GM12875 (cell line): ENCODE measurements at regions not wholly inside any gene's neighbourhood (a gene's known extent, or its start where the extent isn't known, plus 50 kb on each side); places are given as distances from the start of the nearest gene placed in this dataset.

Experiments
- H3K4me3 ChIP-seq: one replicate; pipeline ENCODE4 v1.5.1; 2011; ENCODE audit warnings: low read depth, low read length, control low read depth
- TF ChIP-seq, protein P1 (sequence below): IDR thresholded peaks from 2 replicates; pipeline ENCODE4 v1.5.1; 2011; ENCODE audit warnings: low read depth, mild to moderate bottlenecking, control low read depth, inconsistent platforms, low read length, moderate library complexity, borderline replicate concordance; ENCODE audit not compliant: insufficient read depth

DNA sequence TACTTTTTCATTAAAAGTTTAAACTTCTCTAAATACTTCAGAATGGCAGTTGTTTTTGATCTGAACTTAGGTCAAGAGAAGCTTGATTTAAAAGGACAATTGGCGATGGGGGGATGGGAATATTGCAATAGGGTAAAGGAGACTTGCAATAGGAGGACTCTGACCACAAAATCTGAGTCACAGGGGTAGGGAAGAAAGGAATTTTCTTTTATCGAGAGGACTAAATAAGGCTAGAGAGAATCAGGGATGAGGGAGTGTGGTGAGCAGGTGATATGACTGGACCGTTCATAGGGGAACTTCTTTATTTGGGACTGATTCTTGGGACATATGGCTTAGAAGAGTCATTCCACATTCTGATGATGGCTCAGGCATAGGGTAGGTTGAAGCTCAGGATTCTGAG lies 1260.2 kb downstream of the ADGRL3 start:
- TF ChIP-seq, protein P1, sequence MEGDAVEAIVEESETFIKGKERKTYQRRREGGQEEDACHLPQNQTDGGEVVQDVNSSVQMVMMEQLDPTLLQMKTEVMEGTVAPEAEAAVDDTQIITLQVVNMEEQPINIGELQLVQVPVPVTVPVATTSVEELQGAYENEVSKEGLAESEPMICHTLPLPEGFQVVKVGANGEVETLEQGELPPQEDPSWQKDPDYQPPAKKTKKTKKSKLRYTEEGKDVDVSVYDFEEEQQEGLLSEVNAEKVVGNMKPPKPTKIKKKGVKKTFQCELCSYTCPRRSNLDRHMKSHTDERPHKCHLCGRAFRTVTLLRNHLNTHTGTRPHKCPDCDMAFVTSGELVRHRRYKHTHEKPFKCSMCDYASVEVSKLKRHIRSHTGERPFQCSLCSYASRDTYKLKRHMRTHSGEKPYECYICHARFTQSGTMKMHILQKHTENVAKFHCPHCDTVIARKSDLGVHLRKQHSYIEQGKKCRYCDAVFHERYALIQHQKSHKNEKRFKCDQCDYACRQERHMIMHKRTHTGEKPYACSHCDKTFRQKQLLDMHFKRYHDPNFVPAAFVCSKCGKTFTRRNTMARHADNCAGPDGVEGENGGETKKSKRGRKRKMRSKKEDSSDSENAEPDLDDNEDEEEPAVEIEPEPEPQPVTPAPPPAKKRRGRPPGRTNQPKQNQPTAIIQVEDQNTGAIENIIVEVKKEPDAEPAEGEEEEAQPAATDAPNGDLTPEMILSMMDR: no peak
- H3K4me3 ChIP-seq: no peak overlapping the region

DNA sequence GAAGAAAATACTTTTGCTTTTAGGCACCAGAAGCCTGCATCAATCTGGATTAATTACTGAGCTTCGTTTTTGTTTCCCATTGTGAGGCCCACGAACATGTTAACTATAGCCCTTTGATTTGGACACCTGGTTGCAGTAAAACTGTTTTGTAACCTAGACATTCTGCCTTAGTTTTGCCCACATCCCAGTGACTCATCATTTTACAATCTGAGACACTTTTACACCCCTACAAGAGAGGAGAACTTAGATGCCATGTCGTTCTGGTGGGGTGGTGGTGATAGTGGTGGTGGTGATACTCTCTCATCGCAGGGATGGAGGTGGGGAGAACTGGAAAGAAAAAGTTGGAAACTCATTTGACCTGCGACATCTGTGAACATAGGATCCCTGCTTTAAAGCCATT lies 1257.2 kb downstream of the ADGRL3 start:
- no peak overlapping the region for H3K4me3 ChIP-seq
- TF ChIP-seq, protein P1: no peak

DNA sequence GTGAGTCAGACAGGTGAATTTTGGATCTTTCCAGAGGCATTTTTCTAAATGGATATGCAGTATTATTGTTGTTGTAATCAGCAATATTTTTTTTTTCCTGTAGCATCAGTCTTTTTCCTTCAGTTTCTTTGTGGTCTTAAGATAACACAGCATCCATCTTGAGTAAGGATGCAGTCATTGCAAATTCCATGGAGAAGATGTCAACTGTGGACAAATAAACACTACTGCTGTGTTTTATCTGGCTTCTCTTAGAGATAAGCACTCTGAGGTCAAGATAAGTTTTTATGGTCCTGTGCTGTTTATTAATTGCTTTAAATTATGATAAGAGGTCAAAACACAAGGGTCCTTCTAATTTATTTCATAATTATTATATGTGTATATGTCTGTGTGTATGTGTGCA lies 1255.7 kb downstream of the ADGRL3 start:
- TF ChIP-seq, protein P1: no peak
- no peak overlapping the region for H3K4me3 ChIP-seq

DNA sequence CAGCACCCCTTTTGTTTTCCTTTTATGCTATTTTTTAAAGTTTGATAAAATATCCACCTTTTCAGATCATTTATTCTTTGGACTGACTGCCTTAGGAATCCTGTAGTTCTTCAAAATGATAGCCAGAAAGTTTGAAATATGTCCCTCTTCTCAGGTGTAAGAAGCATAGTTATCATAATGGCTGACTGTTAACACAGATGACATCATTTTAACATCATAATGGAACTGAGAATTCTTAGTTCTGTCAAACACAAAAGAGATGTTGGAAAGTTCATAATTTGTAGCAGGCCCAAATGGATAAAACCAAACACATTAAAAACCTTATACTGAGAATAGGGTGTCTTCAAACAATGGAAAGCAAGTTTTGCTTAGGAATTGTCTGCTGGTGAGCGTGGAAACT lies 1254.4 kb downstream of the ADGRL3 start:
- no peak overlapping the region for H3K4me3 ChIP-seq
- TF ChIP-seq, protein P1: no peak

DNA sequence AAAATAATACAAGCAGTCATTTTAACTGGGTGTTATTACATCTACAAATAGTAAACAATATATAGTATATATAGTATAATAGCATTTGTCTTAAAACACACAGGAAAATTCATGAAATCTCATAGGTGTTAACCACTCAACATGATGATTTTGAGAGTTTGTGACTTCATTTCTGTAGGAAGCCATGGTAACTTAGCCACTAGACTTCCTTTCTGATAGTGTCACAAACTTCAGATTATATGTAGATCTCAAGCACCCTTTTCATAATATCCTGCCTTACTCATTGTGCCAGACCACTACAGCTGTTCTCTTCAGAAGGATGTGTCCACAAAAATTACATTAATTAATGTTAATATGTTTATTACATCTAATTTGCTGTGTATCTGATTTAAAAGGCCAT lies 1250.6 kb downstream of the ADGRL3 start:
- no peak overlapping the region for H3K4me3 ChIP-seq
- TF ChIP-seq, protein P1: no peak

DNA sequence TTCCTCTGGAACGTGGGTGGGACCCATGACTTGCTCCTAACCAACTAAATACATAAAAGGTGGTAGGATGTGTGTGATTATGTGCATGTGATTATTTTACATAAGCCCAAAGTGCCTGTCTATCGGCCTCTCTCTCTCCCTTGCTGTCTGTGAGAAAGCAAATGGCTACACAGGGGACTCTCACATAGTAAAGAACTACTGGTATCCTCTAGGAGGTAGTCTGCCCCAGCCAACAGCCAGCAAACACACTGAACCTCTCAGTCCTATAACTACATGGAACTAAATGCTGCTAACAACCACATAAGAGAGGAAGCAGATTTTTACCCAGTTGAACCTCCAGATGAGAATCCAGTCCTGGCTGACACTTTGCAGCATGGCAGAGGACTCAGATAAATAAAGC lies 1249.4 kb downstream of the ADGRL3 start:
- TF ChIP-seq, protein P1: no peak
- no peak overlapping the region for H3K4me3 ChIP-seq

DNA sequence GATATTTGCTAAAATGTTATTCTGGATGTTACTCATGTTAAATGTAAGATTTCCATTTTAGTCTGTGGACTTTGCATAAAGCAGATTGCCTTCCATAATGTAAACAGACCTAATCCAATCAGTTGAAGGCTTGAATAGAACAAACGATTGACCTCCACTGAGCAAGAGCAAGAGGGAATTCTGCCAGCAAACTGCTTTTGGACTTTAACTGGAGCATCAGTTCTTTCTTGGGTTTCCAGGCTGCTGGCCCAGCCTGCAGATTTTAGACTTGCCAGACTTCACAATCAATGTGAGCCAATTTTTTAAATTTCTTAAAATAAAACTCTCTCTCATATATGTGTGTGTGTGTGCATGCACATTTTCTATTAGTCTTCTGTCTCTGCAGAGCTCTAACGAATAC lies 1248.8 kb downstream of the ADGRL3 start:
- H3K4me3 ChIP-seq: no peak overlapping the region
- TF ChIP-seq, protein P1: no peak
